ENCODE measurements at regions not wholly inside any gene's neighbourhood (a gene's known extent, or its start where the extent isn't known, plus 50 kb on each side); places are given as distances from the start of the nearest gene placed in this dataset.

GRCh38 chr2:166627893-166628292 is 133.8 kb upstream of the SCN7A start:
- H2BK15ac ChIP-seq (ENCODE audit: low read depth, low read length) = no peak overlapping the region
- H3K9me1 ChIP-seq (ENCODE audit: insufficient read depth, low read length) = no peaks in the 10 kb centered on the region
- intact Hi-C loops (cut with micrococcal nuclease) = no loop called here
- no peak overlapping the region for H3K14ac ChIP-seq (replicated peaks; ENCODE audit: low read depth, low read length)
- no TSS peak for BruUV-seq (replicated peaks)
- H3K36me3 ChIP-seq (ENCODE audit: control insufficient read depth, insufficient read depth, low read length) = no peaks in the 10 kb centered on the region
- H2BK120ac ChIP-seq (ENCODE audit: low read depth, low read length) = no peak overlapping the region
- 100% methylated on average over 1 of the region's 2 CpGs; no CpG with 5 or more reads in 1 of the 2 experiments for WGBS, 2 experiments (ENCODE audit: extremely low coverage in 2 of 2, insufficient read length in 1 of 2)
- peak overlapping the region; percentile 74 for H2AFZ ChIP-seq (replicated peaks; ENCODE audit: low read length, poor library complexity)
- no peak overlapping the region for H4K5ac ChIP-seq (ENCODE audit: low read depth, low read length)
- no peak overlapping the region for H3K4me3 ChIP-seq (ENCODE audit: insufficient read depth, low read depth, low read length)
- no peak overlapping the region for H4K91ac ChIP-seq (ENCODE audit: insufficient read depth, low read depth, low read length)
- H3K79me1 ChIP-seq (ENCODE audit: low read depth in 1 of 2, low read length in 2 of 2) = no peaks in the 10 kb centered on the region
- no peak overlapping the region for H3K23ac ChIP-seq (ENCODE audit: low read depth, low read length)
- H3K9ac ChIP-seq (ENCODE audit: low read depth, low read length) = no peak overlapping the region
- POLR2A ChIA-PET (ENCODE audit: unreplicated experiment) = no interaction called here
- no peak overlapping the region for H4K8ac ChIP-seq (ENCODE audit: low read depth in 2 of 2, low read length in 2 of 2)
- H2BK5ac ChIP-seq (ENCODE audit: low read depth, low read length, poor library complexity, severe bottlenecking) = no peak overlapping the region
- CTCF ChIA-PET = interaction anchor here (0.8 kb wide), 1 partner anchor 12 kb away, joined by 5 read pairs; no protein-coding TSS in a partner anchor
- no peak overlapping the region for H3K27ac ChIP-seq (ENCODE audit: insufficient read depth, low read length)
- H2AK9ac ChIP-seq (replicated peaks; ENCODE audit: low read depth, low read length, poor library complexity) = no peak overlapping the region
- H3K18ac ChIP-seq (ENCODE audit: low read depth, low read length) = no peak overlapping the region
- dilution Hi-C loops (cut with HindIII; ENCODE audit: low sequenced_read_pairs, unreplicated experiment) = no loop called here
- H3K4ac ChIP-seq (ENCODE audit: low read depth, low read length) = no peak overlapping the region
- peak; percentile 25; the same call in 1 of the 2 replicates for ATAC-seq (ENCODE audit: low read depth)
- peak; percentile 4 for DNase-seq
- no peak overlapping the region for H2AK5ac ChIP-seq (ENCODE audit: low read depth, low read length)
- TF ChIP-seq CTCF (conservative IDR thresholded peaks at IDR 0.05; ENCODE audit: low read depth, low read length) = 0 out of 2 replicates have a peak, but pooled peaks have one; percentile 14
- no peak for TF ChIP-seq ELK1 (IDR thresholded peaks at IDR 0.05; ENCODE audit: borderline replicate concordance, low read depth, low read length)
- in situ Hi-C loops (cut with MboI; ENCODE audit: low sequenced_read_pairs) = no loop called here
- no peaks in the 10 kb centered on the region for H3K4me1 ChIP-seq (ENCODE audit: control insufficient read depth, insufficient read depth, low read length)
- no peak overlapping the region for H3K56ac ChIP-seq (ENCODE audit: extremely low read depth, insufficient read depth, low read length)
- H4K20me1 ChIP-seq (ENCODE audit: insufficient read depth, low read length) = no peaks in the 10 kb centered on the region
- H2BK20ac ChIP-seq (ENCODE audit: low read depth, low read length) = no peak overlapping the region
- H3K4me2 ChIP-seq (ENCODE audit: low read depth, low read length) = no peak overlapping the region
- H3K9me3 ChIP-seq (ENCODE audit: control insufficient read depth, insufficient read depth, low read length) = 0 out of 2 replicates have a peak, but pooled peaks cover 2% of the 10 kb centered on the region
- no peaks in the 10 kb centered on the region for H3K27me3 ChIP-seq (ENCODE audit: control insufficient read depth, insufficient read depth, low read length)
